NOMO-1 (cell line): ENCODE measurements at regions not wholly inside any gene's neighbourhood (a gene's known extent, or its start where the extent isn't known, plus 50 kb on each side); places are given as distances from the start of the nearest gene placed in this dataset.

Experiments used
- DNase-seq, 2 experiments: peaks; one replicate each; lab custom pipeline; 2025; ENCODE audit not compliant: unreplicated experiment in 2 of 2; lab: John Stamatoyannopoulos, UW

DNA sequence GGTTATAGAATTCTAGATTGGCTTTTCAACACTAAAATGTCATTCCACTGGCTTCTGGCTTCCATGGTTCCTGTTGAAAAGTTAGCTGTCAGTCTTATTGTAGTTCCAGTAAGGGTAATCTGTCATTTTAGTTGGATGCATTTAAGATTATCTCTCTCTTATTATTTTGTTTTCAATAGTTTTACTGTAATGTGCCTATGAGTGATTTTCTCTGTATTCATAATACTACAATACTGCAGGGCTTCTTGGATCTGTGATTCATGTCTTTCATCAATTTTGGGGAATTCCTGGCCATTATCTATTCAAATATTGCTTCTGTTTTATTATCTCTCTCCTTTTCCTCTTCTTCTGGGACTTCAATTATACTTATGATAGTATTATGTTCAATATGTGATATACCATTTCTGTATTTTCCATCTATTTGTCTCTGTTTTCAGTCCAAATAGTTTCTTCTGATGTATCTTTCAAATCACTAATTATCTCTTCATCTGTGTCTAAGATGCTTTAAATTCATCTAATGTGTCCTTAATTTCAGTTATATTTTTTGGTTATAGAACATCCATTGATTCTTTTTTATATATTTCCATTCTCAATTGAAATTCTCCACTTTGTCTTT, 101.5 kb downstream of the KCTD15 start:
- no peak for DNase-seq

DNA sequence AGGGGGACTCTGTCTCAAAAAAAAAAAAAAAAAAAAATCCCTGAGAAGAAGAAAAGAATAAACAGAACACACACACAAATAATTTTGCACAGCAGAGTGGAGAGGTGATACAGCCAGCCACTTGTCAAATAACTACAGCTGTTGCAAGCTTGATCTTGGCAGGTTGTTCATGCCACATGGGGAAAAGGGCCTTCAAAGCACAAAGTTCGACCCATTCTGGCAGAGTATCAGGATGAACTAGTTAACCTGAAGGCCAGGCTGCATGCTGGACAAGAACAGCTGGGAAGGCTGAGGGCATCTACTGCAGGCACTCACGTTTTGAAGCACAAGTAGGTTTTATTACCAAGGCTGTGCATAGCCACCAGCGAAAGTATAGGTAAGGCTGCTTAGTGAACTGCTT, 104.1 kb downstream of the KCTD15 start:
- no peak for DNase-seq

DNA sequence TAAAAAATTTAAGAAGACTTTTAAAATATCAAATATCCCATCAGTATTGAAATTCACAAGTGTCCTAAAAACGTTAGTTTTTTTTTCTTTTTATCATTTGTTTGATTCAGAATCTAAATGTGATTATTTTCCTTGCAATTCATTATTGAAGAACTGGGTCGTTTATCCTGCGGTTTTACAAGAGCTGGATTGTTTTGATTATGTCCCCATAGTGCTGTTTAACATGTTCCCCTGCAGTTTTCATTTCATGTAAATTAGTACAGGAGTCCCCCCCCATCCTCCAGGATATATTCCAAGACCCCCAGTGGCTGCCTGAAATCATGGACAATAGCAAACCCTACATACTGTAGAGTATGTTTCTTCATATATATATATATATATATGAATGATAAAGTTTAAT, 105.7 kb downstream of the KCTD15 start:
- no peak for DNase-seq

DNA sequence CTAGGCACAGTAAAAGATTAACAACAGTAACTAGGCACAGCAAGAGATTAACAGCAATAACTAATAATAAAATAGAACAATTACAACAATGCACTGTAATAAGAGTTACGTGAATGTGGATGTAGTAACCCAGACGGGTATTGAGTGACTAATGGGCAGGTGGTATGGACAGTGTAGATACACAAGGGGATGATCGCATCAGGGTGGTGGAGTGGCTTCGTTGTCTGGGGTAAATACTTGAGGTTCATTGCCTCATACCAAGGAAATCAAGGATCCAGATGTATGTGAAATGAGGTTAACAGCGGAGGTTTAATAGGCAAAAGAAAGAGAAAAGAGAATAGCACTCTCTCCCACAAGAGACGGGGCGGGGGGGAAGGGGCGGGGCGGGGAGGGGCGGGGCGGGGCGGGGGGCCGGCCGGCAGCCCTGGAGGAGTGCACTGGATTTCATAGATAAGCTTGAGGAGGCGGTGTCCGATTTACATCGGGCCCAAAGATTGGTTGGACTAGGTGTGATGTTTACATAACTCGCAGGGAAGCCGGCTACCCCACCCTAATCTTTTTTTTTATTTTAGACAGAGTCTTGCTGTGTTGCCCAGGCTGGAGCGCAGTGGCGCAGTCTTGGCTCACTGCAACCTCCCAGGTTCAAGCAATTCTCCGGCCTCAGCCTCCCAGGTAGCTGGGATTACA, 106.3 kb downstream of the KCTD15 start:
- DNase-seq = no peak

DNA sequence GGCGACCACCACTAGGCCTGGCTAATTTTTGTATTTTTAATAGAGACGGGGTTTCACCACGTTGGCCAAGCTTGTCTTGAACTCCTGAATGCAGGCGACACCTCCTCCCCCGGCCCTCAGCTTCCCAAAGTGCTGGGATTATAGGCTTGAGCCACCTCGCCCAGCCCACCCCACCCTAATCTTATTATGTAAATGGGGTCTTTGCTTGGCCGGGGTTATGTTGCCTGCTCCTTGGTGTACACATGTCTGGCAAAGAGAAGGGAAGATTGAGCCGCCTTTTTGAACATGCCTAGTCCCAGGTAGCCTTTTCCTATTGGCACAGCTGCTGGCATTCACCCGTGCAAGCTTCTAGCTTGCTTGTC, 106.8 kb downstream of the KCTD15 start:
- no peak for DNase-seq

DNA sequence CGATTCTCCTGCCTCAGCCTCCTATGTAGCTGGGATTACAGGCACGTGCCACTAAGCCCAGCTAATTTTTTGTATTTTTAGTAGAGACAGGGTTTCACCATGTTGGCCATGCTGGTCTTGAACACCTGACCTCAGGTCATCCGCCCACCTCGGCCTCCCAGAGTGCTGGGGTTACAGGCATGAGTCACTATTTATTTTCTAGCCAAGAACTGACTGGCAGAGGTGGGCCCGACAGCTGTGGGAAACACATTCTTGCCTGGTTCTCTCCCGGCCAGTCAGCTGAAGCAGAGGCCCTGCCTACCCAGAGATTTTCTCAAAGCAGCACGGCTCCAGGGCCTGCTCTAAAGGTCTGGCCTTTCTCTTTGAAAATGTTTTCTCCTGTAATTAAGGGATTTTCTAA, 108.0 kb downstream of the KCTD15 start:
- no peak for DNase-seq

DNA sequence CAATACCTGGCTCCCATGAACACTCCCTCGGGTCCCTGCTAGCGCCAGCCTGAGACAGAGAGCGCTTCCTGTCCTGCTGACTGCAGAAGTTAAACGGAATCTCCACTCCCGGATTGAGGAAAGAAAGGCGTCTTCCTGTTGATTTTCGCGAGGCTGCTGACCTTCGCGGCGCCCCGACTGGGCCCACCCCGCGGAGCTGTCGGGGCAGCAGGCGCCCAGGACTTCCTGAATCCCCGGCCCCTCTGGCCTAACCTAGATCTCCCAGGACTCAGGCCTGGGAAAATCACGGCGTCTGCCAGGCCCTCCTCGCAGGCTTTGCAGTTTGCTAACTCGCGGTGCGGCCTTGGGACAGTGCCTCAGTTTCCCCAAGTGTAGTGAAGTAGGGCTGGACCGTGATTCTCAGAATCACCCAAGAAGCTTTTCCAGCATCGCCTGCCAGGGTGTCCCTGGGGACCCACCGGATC, 108.8 kb downstream of the KCTD15 start:
- DNase-seq = no peak

DNA sequence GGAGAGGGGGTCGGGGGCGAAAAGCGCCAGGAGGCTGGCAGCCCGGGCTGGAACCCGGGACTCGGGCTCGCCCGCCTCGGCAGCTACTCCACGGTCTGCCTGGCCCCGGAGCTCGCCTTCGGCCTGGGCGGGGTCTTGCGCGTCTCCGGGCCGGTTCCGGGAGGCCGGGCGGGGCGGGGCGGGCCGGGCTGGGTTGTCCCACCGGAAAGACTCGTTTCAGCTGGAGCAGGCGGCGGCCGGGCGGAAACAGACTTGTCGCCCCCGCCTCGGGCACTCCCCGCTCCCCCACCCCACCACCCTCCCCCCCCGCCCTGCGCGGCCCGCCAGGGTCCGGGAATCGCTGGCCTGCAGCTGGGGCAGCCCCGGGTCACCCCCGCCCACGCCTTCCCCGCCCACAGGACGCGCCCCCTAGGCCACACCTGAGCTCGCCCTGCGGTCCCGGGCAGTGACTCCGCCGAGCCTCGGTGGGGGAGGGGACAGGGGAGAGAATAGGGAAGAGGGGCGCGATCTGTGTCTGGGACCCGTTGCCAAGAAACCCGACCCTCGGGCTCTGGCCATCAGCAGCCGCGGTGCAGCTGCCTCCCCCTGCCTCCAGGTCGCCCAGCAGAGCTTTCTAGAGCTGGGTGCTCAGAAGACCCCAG, 109.4 kb downstream of the KCTD15 start:
- no peak for DNase-seq

DNA sequence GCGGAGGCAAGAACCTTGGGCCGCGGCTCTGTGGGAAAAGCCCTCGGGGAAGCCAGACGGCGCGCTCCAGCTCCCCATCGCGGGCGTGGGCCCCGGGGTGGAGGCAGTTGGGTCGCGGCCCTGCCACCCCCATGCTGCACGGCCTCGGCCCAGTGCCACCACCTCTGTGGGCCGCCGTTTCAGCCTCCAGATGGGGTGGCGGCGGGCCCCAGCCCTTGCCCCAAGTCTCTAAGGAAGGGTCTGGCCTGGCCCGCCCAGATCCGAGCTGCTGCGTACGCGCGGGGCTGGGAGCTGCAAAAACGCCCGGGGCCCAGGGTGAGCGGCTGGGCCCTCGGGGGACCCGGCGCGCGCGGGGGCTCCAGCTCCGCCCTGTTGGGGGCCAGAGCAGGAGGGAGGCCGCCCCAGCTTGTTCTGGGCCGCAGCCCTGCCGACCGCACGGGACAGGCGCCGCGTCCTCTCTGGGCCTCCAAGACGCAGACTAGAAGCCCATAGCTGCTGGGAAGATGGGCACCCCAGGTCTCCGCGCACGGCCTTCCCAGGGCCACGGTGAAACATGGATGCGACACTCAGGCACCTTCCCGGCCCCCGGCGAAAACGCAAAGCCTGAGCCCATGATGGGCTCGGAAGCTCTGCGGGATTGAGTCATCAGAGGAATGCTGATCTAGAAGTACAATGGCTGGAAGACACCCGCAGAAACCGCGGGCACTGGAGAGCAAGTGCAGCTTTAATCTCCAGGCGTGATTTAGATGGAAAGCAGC, 110.1 kb downstream of the KCTD15 start:
- no peak for DNase-seq

DNA sequence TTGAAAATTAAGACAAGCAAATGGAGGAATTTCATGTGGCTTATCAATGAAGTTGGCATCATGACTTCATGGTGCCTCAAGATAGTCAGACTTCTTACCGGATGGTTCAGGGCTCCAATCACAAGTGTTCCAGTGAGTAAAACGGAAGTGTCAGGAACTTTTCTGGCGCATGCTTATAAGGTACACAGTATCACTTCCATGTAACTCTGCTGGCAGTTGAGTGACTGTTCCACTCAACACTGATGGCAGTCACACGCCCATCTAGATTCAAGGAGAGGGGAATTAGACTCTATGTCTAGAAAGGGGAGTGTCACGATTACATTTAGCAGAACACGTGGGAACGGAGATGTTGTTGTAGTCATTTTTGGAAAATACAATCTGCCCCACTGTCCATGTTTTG, 114.3 kb downstream of the KCTD15 start:
- no peak for DNase-seq

DNA sequence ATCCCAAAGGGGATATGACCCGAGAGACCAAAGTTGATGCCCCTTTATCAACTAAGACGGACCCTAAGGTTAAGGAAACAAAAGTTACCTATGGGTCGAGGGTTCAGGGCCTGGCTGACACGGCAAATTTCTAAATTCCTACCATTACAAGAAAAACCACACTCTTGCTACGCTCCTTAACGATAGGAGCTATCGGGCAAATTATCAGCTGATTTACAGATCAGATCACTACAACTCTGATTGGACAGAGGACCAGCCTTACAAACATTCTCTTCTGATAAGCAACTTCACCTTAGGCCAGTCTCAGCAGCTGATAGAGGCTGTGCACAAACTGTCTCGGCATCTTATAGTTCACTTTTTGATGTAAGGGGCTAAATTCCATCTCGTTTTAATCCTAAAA, 117.9 kb downstream of the KCTD15 start:
- DNase-seq = no peak

DNA sequence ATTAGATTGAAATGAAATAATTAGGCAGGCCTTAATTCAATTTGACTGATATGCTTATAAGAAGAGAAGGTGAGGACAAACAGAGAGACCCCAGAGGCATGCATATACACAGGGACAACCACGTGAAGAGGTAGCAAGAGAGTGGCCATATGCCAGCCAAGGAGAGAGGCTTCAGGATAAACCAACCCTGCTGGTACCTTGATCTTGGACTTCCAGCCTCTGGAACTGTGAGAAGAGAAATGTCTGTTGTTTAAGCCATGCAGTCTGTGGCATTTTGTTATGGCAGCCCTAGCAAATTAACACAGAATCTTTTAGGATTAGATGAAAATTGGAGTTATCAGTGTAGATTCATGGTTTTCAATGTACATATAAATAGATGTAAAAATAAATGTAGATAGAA, 120.1 kb downstream of the KCTD15 start:
- no peak for DNase-seq

DNA sequence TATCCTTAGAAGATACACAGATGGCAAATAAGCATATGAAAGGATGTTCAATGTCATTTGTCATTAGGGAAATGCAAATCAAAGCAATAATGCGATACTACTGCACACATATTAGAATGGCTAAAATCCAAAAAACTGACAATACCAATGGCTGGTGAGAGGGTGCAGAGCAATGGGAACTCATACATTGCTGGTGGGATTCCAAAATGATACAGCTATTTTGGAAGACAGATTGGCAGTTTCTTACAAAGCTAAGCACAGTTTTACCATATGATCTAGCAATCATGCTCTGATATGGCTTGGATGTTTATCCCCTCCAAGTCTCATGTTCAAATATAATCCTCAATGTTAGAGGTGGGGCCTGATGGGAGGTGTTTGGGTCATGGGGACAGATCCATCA, 122.6 kb downstream of the KCTD15 start:
- no peak for DNase-seq

DNA sequence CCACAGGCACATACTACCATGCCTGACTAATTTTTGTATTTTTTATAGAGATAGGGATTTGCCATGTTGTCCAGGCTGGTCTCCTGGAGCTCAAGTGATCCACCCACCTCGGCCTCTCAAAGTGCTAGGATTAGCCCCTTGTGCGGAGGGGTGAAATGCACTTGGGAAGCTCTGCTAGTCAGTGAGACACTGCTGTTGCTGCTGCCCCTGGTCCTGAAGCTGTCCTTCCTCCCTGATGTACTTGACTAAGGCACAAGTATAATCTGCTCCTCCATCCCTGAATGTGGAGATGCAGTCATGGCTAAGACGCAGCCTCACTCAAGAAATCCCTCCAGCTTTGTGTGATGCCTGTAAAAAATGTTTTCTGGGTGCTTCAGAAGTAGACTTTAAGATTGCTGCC, 124.5 kb downstream of the KCTD15 start:
- DNase-seq = no peak

DNA sequence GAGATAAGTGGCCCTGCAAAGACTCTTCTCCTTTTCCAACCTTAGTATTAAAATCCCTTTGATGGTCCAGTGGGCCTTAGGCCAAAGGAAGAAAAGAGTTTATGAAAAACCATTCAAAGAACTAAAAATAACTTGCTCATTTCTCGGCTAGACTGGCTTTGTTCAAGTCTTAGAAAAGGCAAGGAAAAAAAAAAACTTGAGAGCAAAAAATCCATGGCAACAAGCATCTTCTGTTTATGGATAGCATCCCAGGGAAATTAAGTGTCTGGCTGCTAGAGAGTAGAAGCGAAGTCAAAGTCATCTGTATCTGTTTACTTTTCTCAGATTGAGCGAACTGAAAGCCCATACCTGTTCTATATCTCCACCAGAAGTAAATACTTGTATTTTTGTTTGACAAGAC, 129.6 kb downstream of the KCTD15 start:
- no peak for DNase-seq

DNA sequence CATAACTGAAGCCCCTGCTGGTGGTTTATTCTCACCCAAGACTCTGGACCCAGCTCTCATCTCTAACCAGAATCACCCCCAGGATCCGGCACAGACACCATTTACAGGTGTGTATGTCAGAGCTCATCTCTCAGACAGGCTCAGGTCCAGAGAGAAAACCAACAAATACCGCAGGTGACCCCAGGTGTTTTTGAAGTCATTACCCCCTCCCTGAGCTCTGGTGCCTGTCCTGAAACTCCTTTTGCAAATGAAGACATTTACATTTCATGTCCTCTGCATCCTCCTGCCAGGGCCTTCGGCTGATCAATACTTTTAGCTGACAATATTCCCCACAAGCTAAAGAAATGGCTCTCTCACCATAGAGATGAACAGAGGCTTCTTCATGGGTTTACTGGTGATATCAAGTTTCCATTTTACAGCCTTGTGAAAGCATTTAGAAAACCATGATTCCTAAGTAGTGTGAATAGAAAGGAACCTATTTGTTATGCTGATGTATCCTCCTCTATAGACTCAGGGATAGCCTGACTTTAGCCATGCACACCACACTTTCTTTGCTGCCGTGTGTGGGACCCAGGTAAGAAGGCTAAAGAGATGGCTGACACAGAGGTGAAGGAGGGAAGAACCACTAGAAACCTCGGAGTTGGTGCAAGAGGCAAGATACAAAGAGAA, 131.3 kb downstream of the KCTD15 start:
- DNase-seq = no peak

DNA sequence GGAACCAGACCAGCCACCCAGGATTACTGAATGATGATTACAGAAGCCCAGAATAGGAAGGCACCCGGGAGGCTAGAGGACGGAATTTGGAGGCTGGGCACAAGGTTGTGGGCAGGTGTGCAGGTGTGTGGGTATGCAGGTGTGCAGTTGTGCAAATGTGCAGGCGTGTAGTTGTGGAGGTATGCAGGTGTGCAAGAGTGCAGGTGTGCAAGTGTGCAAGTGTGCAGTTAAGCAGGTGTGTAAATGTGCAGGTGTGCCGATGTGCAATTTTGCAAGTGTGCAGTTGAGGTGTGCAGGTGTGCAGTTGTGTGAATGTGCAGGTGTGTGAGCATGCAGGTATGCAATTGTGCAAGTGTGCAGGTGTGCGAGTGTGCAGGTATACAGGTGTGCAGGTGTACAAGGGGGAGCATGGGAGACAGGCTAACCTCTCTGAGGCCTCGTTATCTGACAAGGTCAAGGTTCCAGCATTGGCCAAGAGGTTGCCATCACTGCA, 131.8 kb downstream of the KCTD15 start:
- no peak for DNase-seq

DNA sequence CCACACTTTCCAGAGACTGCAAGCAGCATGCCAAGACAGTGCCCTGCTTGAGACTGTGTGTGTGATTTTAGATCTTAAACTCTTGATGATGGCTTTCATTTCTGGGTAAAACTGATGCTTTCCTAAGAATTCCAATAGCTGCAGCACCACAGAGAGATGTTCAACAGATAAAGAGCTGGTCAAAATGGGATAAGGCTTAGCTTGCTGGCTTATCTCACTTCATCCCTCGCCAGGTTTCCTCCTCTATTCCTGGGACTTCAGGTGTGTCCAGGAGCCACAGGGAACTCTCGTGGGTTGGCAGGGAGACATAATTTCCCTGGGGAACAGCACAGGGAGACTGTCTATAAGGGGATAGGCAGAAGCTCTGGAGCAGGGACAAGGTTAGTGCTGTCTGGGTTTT, 137.3 kb downstream of the KCTD15 start:
- no peak for DNase-seq

DNA sequence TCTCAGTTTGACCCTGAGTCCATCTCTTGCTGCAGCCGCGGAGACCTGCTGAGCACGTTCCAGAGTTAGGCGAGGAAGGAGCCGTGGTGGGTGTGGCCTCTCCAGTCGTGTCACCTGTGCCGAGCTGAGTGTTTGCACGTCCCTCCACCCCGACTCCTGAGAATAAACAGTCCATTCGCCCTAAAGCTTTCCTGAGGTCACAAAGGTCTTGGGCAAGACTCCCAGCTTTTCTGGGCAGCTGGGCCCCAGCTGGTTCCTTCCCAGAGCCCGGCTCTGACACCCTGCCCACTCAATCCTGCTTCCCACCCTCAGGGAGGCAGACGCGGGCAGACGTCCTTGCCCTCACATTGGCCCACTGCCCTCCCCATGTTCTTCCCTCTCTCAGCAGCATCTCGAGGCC, 142.2 kb downstream of the KCTD15 start:
- no peak for DNase-seq

DNA sequence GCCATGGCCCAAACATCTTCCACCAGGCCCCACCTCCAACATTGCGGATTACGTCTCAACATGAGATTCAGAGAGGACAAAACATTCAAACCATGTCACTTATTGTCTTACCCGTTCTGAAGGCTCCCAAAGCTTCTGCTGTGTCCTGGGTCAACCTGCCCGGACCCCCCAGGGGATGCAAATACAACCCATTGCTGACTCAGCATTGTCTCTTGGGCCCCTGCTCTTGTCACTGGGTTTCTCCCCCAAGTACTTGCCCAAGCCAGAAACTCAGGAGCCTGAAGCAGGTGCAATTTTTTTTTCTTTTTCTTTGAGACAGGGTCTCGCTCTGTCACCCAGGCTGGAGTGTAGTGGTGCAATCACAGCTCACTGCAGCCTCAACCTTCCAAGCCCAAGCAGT, 144.5 kb downstream of the KCTD15 start:
- DNase-seq = no peak
